ENCODE measurements at regions not wholly inside any gene's neighbourhood (a gene's known extent, or its start where the extent isn't known, plus 50 kb on each side); places are given as distances from the start of the nearest gene placed in this dataset.

DNA sequence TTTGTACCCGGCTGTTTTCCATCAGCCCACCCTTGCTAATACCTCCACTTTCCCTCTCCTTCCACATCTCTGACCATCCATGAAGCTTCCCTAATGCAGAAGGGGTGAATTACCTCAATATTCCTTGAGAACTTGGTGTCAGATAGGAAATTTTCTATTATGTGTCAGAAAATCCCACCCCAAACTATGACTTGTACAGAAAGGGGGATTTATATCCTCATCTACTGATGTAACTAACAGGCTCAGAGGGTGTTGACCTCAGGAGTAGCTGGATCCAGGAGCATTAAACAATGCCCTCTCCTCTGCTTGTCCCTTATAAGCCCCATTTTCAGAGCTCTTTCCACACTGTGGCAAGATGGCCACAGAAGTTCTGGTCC, 242.8 kb upstream of the TLE3 start:
- DNase-seq: no peak

DNA sequence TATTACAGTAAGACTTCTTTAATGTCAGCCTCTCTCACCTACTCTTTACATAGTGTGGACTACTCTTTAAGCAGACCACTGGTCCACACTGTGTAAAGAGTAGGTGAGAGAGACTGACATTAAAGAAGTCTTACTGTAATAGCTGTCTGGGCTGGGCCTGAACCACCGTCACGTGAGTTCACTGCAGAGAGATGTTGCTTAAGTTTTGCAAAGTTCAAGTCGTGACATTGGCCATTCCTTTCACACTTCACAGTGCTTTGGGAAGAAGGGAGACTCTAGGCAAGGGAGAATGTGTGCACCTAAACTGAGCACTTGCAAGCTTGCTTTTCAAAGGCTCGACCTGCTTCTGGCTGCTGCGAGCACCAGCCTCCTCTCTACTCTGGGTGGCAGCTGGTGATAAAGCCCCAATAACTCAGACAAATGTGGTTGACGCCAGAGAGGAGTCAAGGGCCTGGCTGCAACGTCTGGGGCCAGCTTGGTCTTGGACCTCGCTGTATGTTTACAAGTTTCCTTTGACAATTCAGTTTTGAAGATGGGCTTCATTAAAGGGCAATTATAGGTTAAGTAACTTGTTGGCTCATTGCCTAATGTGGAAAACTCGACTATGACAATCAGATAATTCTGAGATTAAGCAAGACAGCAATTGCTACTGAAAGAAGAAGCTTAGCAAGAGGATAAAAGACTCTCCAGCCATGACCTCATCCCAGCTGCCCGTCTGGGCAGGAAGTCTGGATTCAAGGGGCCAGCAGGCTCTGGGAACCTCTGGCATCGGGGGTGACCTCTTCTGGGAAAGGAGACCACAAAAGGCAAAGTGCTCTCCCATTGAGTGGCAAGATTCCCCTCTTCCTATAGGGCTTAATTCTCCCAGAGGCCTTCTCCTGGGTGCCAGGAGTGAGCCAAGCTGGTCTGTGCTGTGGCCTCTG, 242.1 kb upstream of the TLE3 start:
- DNase-seq: no peak

DNA sequence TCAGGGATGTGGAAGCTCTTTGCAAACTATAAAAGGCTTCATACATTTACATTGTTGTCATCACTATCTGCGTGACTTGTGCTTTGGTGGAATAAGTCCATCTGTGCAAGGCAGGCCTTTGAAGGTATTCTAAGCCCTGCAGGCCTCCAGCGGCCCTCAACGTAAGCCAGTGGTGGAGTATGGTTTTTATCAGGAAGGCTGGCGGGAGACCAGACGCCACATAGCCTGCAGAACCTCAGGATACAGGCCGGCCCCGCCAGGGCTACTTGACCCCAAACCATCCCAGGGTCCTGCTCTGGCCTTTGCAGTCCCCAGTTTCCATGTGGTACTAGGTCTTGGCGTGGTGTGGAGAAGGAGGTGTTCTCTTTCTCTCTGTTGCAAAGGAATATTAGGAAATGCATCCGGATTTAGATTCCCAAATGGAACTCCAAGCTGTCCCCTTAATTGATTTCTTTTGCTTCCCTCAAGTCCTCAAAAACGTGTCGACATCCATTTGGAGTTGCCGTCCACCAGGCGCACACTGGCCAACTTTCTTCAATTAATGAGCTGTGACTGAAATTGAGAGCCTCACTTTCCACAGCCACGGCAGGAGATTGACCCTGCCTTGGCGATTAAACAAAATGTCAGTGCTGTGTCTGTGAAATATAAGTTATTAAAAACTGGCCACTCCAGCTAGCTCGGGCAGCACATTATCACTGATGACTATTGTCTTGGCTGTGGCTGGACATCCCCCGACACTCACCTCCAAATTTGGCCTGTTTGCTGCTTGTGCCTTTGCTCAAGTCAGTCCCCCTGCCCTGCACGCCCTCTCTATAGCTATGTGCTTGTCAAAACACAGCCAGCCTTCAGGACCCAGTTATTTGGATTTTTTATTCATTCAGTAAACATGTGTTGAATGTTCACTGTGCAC, 239.8 kb upstream of the TLE3 start:
- no peak for DNase-seq

DNA sequence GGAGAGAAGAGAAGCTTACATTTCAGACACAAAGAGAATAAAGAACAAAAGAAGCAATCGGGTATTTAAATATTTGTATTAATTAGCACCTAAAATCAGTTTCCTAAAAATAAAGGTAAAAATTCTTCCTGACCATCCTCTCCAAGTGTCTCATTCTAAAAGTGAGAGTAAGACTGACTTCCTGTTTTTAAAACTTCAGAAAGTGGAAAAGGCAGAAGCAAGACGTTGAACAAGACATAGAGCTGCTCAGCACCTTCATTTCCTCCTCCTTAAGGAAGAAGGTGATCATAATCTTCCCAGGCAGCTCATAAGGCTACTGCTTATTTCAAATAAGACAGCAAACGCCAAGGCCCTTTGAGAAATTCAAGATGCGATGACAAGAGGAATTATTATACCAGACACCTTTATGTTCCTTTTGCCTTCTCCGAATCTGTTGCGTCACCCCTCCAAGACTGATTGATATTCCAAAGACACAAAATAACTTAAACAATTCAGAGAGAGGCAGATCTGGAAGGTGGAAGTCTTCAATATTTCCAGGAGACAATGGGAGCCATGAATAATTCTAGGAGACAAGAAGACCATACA, 238.8 kb upstream of the TLE3 start:
- DNase-seq: no peak

DNA sequence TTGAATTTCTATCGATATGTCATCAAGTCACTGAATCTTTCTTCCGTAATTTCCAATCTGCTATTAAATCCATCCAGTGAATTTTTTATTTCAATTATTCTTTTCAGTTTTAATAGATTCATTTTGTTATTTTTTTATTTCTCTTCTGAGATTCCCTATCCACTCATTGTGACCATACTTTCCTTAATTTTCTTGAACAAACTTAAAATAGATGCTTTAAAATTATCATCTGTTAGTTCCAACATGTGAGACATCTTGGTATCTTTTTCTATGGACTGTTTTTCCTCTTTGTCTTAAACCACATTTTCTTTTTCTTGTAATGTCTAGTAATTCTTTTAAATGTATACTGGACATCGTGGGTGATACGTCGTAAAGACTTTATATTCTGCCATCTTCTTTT, 236.6 kb upstream of the TLE3 start:
- DNase-seq: no peak

DNA sequence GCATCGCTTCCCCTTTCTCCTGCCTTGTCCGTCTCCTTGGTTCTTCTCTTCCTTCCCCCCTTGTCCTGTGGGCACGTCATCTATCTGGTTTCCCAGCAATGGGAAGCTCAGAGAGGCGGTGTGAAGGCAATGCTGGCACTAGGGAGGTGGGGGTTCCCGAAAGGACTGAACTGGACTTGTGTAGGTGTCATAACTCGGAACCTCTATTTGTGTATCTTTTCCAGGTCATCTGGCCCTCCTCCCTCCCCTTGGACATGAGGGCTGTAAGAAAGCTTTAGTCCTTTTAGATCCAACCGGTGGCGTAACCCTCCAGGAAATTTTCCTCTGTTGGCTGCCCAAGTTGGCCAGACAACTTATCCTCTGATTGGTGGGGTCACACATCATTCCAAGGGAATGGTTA, 231.5 kb upstream of the TLE3 start:
- DNase-seq: no peak

DNA sequence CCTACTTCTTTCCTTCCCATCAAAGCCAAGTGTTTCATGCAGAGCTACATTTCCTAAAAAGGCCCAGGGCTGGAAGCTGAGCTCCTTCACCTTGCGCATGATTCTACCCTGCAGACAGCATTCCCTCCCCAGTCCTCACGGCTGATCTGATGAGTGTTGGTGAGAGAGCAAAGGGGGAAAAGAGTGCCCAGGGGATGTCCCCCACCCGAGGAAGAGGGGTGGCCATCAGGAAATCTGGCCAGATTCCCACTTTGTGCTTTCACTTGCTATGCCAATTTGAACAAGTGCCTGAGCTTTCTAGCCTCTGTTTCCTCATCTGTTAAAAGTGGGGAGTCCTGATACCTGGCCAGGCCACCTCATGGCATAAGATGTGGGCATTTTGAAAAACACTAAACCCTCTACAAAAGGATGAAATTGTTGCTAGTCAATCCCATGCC, 231.0 kb upstream of the TLE3 start:
- no peak for DNase-seq

DNA sequence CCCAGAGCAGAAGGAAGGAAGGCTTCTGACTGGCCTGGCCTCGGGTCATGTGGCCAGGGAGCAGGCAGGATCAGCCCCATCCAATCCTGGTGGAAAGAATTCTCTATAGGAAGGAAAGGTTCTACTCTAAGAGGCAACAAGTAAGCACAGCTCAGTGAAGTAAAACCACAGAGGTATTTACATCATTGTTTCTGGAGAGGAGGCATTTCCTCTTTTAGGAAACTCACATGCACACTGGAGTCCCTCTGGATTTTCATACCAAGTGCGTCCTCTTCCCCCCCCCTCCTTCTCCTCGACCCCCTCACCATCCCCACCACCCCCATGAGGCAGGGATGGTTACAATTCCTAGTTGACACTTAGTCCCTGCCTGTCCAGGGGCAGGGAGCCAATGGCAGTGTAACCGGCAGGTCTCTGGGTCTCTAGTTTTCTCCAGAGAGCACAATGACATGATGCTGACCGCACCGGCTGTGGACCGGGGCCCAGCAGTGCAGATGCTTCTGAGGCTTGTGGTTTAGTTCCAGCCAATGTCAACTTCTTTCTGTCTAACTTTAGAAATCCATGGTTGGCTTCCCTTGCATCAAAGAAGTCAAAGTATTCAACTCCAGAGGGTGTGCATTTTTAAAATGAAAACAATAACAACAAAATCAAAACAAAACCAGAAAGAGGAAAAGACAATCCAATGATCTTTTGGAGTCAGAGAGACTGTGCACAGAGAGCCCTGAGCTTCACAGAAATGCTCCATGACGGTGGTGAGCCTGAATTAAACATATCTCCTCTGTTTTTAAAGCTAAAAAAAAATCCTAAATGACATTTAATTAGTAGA, 230.3 kb upstream of the TLE3 start:
- no peak for DNase-seq

DNA sequence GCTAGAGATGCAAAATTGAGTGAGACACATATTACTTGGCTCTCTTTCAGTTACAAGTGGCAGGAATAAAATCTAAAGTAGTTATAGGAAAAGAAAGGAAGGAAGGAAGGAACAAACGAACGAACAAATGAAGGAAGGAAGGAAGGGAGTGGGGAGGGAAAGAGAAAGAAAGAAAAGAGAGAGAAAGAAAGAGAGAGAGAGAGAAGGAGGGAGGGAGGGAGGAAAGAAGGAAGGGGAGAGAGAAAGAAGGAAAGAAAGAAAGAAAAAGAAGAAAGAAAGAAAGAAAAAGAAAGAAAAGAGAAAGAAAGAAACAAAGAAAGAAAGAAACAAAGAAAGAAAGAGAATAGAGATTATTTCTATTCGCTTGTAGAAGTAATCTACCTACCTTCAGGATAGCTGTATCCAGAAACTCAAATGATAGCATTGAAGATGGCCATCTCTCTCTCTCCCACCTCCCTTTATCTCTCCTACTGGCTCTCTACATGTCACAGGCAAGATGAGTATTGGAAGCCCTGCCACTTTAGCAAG, 229.7 kb upstream of the TLE3 start:
- DNase-seq: no peak

DNA sequence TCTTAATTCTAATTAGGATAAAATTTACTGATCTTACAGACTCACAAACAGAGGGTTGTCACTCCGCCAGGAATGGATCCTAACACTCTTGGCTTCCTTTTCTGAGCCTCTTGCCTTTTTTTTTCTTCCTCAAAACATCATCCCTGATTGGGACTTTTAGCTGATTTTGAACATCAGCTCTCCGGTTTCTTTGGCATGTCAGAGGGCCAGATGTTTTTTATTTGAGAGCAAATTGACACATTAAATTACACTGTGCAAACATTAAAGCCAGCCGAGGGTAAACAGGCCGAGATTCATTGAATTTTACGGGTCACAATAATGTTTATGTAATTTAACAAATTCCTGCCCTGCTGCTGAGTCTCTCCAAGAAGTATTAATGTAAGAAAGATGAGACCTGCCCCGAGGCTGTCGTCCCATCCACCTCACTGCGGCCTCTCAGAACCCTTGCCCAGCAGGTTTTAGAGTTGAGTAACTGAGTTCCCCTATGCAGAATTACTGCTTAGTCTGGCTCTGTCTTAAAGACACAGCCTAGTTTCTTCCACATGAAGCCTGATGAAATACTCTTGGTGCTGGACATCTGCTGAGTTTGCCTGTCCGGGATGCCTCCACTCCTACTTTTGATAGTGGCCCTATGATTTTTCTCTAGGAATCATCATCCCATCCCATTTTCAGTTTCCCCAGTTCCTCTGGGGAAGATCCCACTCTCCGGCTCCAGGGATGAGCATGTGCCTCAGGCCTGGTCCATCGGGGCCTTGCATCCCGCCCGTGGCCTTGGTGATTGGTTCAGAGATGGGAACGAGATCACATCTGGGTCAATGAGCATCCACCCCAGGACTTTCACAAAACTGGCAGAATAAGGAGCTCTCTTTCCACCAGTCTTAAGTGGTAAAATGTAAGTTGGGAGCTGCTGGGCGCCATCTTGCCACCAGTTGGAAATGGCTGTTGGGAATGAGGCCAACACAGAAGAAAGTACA, 226.6 kb upstream of the TLE3 start:
- DNase-seq: no peak

DNA sequence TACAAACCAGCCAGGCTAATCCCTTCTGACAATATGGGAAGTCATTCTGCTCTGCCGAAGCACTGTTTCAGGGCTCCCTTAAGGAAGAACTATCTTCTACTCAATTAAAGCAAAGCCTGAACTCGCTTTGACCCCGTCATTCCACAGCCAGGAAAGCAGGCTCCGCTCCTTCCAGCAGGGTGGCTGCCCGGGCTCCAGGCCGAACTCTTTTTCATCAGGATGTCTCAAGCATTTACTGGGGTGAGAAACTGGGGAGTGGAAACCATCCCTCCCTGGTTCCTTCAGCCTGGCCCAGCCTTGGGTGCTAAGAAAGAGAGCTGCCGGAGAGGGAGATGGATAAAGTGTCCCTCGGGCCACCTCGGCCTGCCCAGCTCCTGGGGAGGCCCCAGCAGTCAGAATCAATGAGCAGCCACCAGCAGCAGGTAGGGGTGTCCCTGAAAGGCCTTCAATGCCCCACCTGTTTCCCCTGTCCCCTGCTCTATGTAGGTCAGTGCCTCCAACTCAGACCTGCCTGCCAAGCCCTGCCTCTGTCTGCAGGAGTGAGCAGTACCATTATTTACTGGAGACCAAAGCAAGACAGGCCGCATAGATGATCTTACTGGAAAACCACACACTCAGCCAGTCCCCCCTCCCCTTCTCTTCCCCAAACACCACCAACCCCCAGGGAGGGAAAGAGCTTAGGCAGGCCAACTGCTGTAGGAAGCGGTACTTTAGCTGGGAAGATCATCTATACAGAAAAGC, 225.6 kb upstream of the TLE3 start:
- DNase-seq: no peak

DNA sequence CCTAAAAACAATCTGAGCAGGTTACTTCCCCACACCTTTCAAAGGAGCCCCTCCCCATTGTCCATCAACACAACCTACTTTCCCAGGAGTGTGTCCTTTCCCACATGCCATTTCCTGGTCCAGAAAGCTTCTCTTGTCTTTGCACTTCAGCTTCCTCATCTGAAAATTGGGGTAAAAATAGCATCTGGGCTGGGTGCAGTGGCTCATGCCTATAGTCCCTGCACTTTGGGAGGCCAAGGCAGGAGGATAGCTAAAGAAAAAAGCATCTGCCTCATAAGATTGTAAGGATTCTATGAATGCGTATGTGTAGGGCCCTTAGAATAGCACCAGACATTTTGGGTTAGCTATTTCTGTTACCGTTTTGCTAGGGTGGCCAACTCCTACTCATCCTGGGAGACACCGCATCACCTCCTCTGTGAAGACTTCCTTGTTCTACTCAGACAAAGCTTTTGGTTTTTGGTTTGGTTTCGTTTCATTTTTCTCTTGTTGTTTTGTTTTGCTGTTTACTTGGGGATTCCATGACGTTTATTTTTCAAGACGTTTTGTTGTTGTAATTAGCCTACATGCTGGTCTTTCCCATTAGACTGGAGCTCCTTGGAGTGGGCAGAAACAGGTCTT, 224.4 kb upstream of the TLE3 start:
- no peak for DNase-seq

DNA sequence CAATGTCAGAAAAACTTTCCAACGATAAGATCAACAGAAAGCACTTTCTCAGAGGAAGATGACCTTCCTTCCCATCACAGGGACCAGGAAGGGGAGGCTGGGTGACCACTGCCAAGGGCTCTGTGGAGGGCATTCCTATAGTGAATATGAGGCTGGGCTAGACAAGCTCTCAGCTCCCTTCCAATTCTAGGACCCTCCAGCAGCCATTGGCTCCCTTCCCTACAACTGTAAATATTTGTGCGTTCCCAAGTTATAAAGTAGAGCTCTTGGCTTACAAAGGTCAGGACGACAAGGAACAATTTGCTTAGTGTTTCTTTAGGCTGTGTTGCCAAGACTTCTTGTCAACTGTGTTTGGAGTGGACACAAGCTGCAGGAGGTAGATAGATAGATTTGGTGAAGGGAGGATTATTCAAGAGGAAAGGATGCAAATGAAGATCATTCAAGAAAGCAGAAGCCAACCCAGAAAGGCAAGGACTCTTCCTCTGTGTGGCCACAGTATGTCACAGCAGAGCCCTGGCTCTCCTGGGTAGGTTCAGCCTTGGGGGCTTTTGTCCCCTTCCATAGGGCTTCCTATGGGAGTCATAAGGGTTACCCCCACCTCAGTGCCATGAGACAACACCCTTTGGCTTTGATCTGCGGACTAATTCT, 223.6 kb upstream of the TLE3 start:
- DNase-seq: no peak

DNA sequence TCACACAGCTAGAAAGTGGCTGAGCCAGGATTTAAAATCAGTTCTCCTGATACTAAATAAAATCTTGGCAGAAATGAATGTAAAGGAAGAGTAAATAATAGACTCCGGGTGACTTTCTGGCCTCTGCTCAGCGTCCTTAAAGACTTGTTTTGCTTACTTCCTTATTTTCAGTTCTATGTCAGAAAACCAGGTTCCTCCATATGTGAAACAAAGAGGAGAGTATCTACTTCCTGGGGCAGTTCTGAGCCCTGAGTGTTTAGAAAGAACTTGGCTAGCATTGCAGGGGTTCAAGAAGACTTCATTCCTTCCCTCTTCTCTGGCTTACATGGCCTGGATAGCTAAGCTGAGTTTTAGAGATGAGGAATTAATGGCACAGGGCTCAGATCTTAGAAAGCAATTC, 222.8 kb upstream of the TLE3 start:
- no peak for DNase-seq

DNA sequence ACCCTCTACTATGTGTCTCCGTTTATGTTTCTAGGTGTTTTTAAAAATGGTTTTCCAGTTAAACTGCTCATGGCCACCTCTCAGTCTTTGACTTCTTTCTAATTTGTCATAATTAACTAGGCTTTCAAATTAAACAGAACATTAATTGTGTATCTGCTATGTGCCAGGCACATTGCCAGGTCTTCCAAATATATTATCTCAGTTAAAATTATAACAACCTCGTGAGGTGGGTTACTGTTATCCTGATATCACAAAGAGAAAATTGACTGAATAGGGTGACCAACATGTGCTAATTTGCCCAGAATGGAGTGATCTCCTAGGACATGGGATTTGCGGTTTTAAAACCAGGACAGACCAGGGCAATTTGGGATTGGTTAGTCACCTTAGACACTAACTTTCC, 222.4 kb upstream of the TLE3 start:
- DNase-seq: no peak

DNA sequence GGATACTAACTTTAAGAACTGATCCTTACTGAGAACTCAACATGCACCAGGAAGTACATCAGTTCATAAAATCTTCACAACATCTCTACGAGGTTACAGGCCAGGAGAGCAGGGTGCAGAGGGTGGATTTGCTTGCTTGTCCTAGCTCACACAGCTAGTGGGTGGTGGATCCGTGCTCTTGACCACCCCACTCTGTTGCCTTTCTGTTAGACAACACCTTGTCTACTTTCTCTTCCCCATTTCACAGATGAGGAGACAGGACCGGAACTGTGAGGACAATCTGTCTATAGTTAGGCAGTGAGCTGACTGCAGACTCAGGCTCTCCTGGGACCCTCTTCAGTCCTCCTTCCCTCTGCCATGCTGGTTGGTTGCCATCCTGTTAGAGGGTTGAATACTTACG, 221.7 kb upstream of the TLE3 start:
- no peak for DNase-seq

DNA sequence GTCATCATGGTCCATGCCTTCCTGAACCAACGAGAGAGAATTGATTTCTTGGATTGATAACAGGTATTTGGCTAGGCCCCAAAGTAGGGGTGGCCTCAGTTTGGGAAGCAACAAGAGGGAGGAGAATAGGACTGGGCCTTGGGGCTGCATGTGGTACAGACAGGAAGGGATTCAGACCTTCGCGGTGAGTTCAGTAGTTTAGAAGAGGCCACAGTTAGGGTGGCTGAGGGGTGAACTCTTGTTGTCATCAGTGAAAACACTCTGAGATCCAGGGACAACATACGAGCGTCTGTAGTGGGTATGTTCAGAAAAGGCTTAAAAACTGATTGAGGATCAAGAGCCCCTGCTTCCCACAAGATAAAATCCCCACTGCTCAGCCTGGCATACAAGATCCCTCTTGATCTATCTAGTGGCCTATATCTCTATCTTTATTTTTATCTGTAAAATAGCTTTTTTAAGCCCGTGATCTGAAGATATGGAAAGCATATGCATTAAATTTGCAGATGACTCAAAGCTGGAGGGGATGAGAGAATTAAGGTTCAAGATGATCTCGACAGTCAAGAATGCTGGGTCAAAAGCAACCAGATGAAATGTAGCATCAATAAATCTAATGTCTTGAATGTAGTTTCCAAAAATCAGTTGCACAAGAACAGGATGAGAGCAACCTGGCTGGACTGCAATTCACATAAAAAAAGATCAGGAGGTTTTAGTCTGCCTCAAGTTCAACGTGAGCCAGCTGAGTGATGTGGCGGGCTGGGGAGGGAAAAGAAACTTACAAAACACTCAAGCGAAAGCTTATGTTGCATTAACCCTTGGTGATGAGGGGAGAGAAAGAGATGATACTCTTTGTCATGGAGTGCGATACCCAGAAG, 221.1 kb upstream of the TLE3 start:
- no peak for DNase-seq

DNA sequence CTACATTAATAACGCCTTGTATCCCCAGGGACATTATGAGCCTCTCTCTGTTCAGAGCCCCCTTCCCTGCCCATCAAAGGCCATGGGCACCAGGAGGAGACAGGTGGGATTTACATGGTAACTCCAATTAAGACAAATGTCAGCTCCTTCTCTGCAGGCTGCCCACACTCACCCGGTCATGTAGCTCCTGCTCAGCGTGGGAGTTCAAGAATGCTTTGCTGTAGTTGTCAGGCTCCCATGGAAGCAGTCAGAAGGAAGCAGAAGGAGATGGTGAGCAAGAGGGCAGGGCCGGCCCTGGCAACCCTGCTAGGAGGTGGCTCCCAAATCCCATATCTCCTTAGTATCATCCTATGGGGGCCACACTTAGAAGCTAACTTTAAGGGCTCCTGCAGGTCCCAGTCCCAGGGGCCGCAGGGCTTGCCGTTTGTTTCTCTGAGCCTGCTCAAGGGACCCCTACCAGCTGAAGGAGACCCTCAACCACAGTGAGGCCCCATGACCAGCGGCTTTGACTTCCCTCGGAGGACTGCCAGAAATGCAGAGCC, 218.4 kb upstream of the TLE3 start:
- no peak for DNase-seq
